HL-60 (cell line): ENCODE measurements at regions not wholly inside any gene's neighbourhood (a gene's known extent, or its start where the extent isn't known, plus 50 kb on each side); places are given as distances from the start of the nearest gene placed in this dataset.

Source experiments
- DNase-seq, 2 experiments: peaks; one replicate each; pipeline ENCODE4 v3.0.0-alpha.2; 2010 to 2020; ENCODE audit warnings: low read depth in 1 of 2, low spot score in 1 of 2
- H3K27ac ChIP-seq: fragments of 250-450 bp; sonication (Bioruptor Pico); replicated peaks from 2 replicates; pipeline ENCODE4 v1.5.1; 2020; ENCODE audit warnings: mild to moderate bottlenecking, moderate library complexity
- H3K27me3 ChIP-seq: fragments of 250-450 bp; sonication (Bioruptor Pico); 2 replicates; pipeline ENCODE4 v1.5.1; 2021; ENCODE audit warnings: mild to moderate bottlenecking, moderate library complexity; ENCODE audit not compliant: insufficient read depth, poor library complexity, severe bottlenecking
- H3K4me3 ChIP-seq: replicated peaks from 2 replicates; pipeline ENCODE4 v1.5.1; 2011; ENCODE audit warnings: mild to moderate bottlenecking, control low read depth, low read length; ENCODE audit not compliant: insufficient read depth
- CTCF ChIP-seq: IDR thresholded peaks from one replicate; pipeline ENCODE4 v1.5.1; 2011; ENCODE audit warnings: low read length, control low read depth, inconsistent platforms; ENCODE audit not compliant: insufficient read depth
- GABPA ChIP-seq: IDR thresholded peaks from 2 replicates; pipeline ENCODE4 v1.6.1; 2012; ENCODE audit warnings: low read depth
- POLR2AphosphoS5 ChIP-seq: IDR thresholded peaks from 2 replicates; pipeline ENCODE4 v1.6.1; 2012; ENCODE audit warnings: low read depth
- SPI1 ChIP-seq: IDR thresholded peaks from 2 replicates; pipeline ENCODE4 v1.6.1; 2012; ENCODE audit warnings: low read depth, mild to moderate bottlenecking, borderline replicate concordance
- TF ChIP-seq, protein P1 (sequence below): IDR thresholded peaks from 2 replicates; pipeline ENCODE4 v1.6.1; 2012; ENCODE audit warnings: low read depth; ENCODE audit not compliant: insufficient replicate concordance

DNA sequence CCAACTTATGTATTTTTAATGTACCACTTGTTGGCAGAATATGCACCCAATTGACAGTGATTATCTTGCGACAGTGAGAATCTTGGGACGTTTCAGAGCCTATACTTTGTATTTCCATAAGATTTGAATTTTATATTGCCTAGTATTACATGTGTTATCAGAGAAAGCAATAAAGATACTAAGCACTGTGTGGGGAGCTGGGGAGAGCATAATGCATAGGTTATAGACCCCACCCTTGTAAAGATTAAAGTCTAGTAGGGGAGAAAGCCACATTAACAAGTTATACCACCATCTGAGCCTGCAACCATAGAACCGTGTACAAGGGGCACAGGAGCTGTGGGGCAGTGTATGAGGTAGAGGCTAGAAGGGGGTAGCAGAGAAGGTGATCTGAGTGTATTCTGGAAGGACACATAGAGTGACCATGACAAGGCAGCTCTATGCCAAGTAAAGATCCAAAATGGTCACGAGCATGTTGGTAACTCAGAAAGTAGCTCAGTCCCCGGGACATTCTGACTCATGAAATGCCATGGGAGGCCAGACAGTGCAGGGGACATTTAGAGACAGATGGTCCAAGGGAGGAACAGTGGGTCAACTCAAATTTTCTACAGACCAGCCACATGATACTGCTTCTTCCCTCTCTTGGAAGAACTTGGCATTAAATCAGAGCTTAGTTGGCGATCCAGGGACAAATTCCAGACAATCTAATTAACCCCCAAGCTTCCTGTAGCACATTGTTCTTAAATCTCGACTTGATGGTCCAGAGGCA lies 84.5 kb downstream of the ADRA2A start:
- H3K4me3 ChIP-seq = no peak overlapping the region
- no peak for DNase-seq
- H3K27me3 ChIP-seq = peaks cover 5% of the 10 kb centered on the region
- H3K27ac ChIP-seq = no peak overlapping the region
- TF ChIP-seq CTCF (no peak), POLR2AphosphoS5 (no peak), GABPA (no peak), SPI1 (no peak)
- TF ChIP-seq, protein P1, sequence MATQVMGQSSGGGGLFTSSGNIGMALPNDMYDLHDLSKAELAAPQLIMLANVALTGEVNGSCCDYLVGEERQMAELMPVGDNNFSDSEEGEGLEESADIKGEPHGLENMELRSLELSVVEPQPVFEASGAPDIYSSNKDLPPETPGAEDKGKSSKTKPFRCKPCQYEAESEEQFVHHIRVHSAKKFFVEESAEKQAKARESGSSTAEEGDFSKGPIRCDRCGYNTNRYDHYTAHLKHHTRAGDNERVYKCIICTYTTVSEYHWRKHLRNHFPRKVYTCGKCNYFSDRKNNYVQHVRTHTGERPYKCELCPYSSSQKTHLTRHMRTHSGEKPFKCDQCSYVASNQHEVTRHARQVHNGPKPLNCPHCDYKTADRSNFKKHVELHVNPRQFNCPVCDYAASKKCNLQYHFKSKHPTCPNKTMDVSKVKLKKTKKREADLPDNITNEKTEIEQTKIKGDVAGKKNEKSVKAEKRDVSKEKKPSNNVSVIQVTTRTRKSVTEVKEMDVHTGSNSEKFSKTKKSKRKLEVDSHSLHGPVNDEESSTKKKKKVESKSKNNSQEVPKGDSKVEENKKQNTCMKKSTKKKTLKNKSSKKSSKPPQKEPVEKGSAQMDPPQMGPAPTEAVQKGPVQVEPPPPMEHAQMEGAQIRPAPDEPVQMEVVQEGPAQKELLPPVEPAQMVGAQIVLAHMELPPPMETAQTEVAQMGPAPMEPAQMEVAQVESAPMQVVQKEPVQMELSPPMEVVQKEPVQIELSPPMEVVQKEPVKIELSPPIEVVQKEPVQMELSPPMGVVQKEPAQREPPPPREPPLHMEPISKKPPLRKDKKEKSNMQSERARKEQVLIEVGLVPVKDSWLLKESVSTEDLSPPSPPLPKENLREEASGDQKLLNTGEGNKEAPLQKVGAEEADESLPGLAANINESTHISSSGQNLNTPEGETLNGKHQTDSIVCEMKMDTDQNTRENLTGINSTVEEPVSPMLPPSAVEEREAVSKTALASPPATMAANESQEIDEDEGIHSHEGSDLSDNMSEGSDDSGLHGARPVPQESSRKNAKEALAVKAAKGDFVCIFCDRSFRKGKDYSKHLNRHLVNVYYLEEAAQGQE = no peak

DNA sequence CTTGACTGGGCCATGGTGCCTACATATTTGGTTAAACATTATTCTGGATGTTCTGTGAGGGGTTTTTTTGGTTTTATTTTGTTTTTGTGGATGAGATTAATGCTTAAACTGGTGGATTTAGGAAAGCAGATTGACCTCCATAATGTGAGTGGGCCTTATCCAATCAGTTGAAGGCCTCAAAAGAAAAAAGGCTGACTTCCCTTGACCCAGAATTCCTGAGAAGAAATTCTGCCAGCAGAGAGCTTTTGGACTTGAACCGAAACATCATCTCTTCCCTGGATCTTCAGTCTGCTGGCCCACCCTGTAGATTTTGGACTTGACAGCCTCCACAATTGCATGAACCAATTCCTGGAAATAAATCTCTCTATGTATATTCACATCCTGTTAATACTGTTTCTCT lies 94.4 kb downstream of the ADRA2A start:
- no peak overlapping the region for H3K4me3 ChIP-seq
- no peak for TF ChIP-seq CTCF
- TF ChIP-seq, protein P1 = no peak
- no peak for TF ChIP-seq GABPA
- no peak for TF ChIP-seq POLR2AphosphoS5
- no peak for TF ChIP-seq SPI1
- peaks cover 2% of the 10 kb centered on the region for H3K27me3 ChIP-seq
- no peak overlapping the region for H3K27ac ChIP-seq
- DNase-seq = no peak

DNA sequence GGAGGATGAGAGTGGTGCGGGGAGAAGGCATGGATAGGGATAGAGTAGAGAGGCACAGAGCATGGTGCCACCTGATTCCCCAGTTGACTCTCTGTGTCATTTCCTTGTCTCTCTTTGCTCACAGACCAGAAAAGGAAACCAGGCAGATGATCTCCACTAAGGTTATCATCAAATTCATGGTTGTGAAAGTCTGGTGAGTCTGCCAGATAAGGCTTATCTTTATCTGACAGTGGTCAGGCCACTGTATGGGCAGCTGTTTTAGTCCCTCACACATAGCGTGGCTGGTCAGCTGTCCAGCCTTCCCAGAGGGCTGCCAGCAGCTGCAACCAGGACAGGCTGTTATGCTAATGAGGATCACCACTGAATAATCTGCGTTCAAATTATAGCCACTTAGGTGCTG lies 99.0 kb downstream of the ADRA2A start:
- Histone ChIP-seq H3K27ac (no peak overlapping the region), H3K4me3 (no peak overlapping the region), H3K27me3 (no peaks in the 10 kb centered on the region)
- no peak for DNase-seq
- TF ChIP-seq SPI1 = no peak
- TF ChIP-seq GABPA = no peak
- TF ChIP-seq, protein P1 = no peak
- TF ChIP-seq CTCF = no peak
- no peak for TF ChIP-seq POLR2AphosphoS5
